K562 (cell line): ENCODE measurements at regions not wholly inside any gene's neighbourhood (a gene's known extent, or its start where the extent isn't known, plus 50 kb on each side); places are given as distances from the start of the nearest gene placed in this dataset.
A peak's percentile ranks its signal among the peaks of the same experiment; 100 is the strongest.

ENCODE experiments used
- ATAC-seq: fragments of 200-7000 bp; cut with Tn5 transposase; 3 replicates; pipeline ENCODE4 v1.9.1; 2020; ENCODE audit warnings: moderate library complexity
- BruUV-seq: library from RNA; stranded (reverse); fragments of 400-500 nt; replicated peaks from 2 replicates; lab custom pipeline; 2021; lab: Mats Ljungman, UMichigan
- CTCF ChIA-PET: fragments of 300-600 bp; formaldehyde crosslinking; extraction: SDS; loops from one replicate; lab custom pipeline; 2021; ENCODE audit warnings: low intra/inter-chr PET ratio; lab: Yijun Ruan, JAX
- POLR2A ChIA-PET: fragments of 300-600, 350-650 bp; sonication (Branson Sonifier 250); formaldehyde crosslinking; extraction: SDS; loops from one replicate; lab custom pipeline; 2021; ENCODE audit warnings: antibody characterized with exemption, inconsistent platforms; lab: Yijun Ruan, JAX
- DNase-seq, 4 experiments: peaks; one replicate each; pipeline versions ENCODE4 v3.0.0 to v3.0.0-alpha.2; 2011 to 2018; ENCODE audit warnings: low spot score in 3 of 4, mixed read lengths in 3 of 4; ENCODE audit errors: extremely low read depth in 1 of 4
- FAIRE-seq: peaks from 2 replicates; lab custom pipeline; 2011; peaks lifted over from hg19 to GRCh38; lab: Jason Lieb, UNC
- H2AFZ ChIP-seq: 2 replicates; pipeline ENCODE4 v1.6.0; 2011; ENCODE audit warnings: low read depth, low read length, control low read depth, inconsistent platforms
- H3K27ac ChIP-seq: fragments of 200-600 bp; 3 replicates; pipeline ENCODE4 v1.8.0; 2011; ENCODE audit warnings: low read depth, mild to moderate bottlenecking, control low read depth, inconsistent platforms, low read length, moderate library complexity, mixed read lengths; ENCODE audit errors: extremely low read depth
- H3K27me3 ChIP-seq, 2 experiments: fragments of 300-600 bp in 1 of 2; 2 replicates in 1 of 2; 3 replicates in 1 of 2; pipeline versions ENCODE4 v1.6.0 to v1.8.0; 2011; ENCODE audit warnings: inconsistent platforms in 2 of 2, low read length in 2 of 2, mild to moderate bottlenecking in 1 of 2, mixed read lengths in 1 of 2, moderate library complexity in 1 of 2; ENCODE audit not compliant: control insufficient read depth in 2 of 2, insufficient read depth in 2 of 2
- H3K36me3 ChIP-seq: fragments of 300-600 bp; 3 replicates; pipeline ENCODE4 v1.8.0; 2011; ENCODE audit warnings: mild to moderate bottlenecking, low read length, inconsistent platforms; ENCODE audit not compliant: control insufficient read depth, insufficient read depth
- H3K4me1 ChIP-seq, 2 experiments: fragments of 200-600 bp in 1 of 2; replicated peaks in 1 of 2; 2 replicates in 1 of 2; 3 replicates in 1 of 2; pipeline versions ENCODE4 v1.5.1 to v1.8.0; 2011; ENCODE audit warnings: inconsistent platforms in 2 of 2, low read length in 2 of 2, mild to moderate bottlenecking in 1 of 2, mixed read lengths in 1 of 2, moderate library complexity in 1 of 2; ENCODE audit not compliant: control insufficient read depth in 2 of 2, insufficient read depth in 2 of 2
- H3K4me2 ChIP-seq: 2 replicates; pipeline ENCODE4 v1.6.1; 2011; ENCODE audit warnings: low read length, control low read depth, inconsistent platforms, mixed read lengths; ENCODE audit not compliant: insufficient read depth
- H3K4me3 ChIP-seq: fragments of 200-600 bp; sonication (generic), shearing (Covaris generic); 2 replicates; pipeline ENCODE4 v1.5.1; 2016; ENCODE audit warnings: control low read depth, inconsistent platforms
- H3K79me2 ChIP-seq: fragments of 200-600 bp; 3 replicates; pipeline ENCODE4 v1.8.0; 2011; ENCODE audit warnings: low read length, inconsistent platforms; ENCODE audit not compliant: control insufficient read depth, insufficient read depth
- H3K9ac ChIP-seq, 2 experiments: 2 replicates each; pipeline versions ENCODE4 v1.6.0 to v1.6.1; 2011; ENCODE audit warnings: low read depth in 2 of 2, low read length in 2 of 2, control low read depth in 1 of 2, inconsistent platforms in 1 of 2, mild to moderate bottlenecking in 1 of 2, mixed read lengths in 1 of 2; ENCODE audit not compliant: insufficient read depth in 1 of 2
- H3K9me1 ChIP-seq: one replicate; pipeline ENCODE4 v1.6.0; 2011; ENCODE audit warnings: inconsistent platforms, mild to moderate bottlenecking, low read length, moderate library complexity; ENCODE audit not compliant: control insufficient read depth, insufficient read depth
- H3K9me3 ChIP-seq: replicated peaks from 2 replicates; pipeline ENCODE4 v1.5.1; 2011; ENCODE audit warnings: low read depth, low read length, inconsistent platforms; ENCODE audit not compliant: control insufficient read depth, insufficient read depth
- H4K20me1 ChIP-seq: replicated peaks from 2 replicates; pipeline ENCODE4 v1.6.1; 2011; ENCODE audit warnings: low read length, inconsistent platforms, mixed read lengths; ENCODE audit not compliant: control insufficient read depth, insufficient read depth
- GTF2B ChIP-seq: IDR thresholded peaks from 2 replicates; pipeline ENCODE4 v1.6.1; 2011; ENCODE audit not compliant: insufficient read length; ENCODE audit errors: extremely low read depth
- OTX1 ChIP-seq: fragments of 450-650 bp; formaldehyde crosslinking; IDR thresholded peaks from 2 replicates; pipeline ENCODE4 v1.4.0; 2022; ENCODE audit warnings: mild to moderate bottlenecking
- PML ChIP-seq: IDR thresholded peaks from 2 replicates; pipeline ENCODE4 v1.6.1; 2012; ENCODE audit warnings: low read length, inconsistent platforms
- RFX1 ChIP-seq: fragments of 450-650 bp; IDR thresholded peaks from 2 replicates; pipeline ENCODE4 v1.6.1; 2016; ENCODE audit warnings: mild to moderate bottlenecking, moderate library complexity
- ZBTB26 ChIP-seq: fragments of 450-650 bp; formaldehyde crosslinking; IDR thresholded peaks from 2 replicates; pipeline ENCODE4 v1.4.0; 2022; ENCODE audit warnings: missing genetic modification characterization
- WGBS: fragments of 100-300 bp; shearing (Covaris generic); methylation state at CpG from one replicate; pipeline ENCODE4 v1.1.6; 2016; ENCODE audit warnings: low coverage, mixed read lengths; ENCODE audit not compliant: insufficient coverage; ENCODE audit errors: missing lambda C conversion rate; 5-methylcytosine and 5-hydroxymethylcytosine counted together
- in situ Hi-C: fragments of 300-500 bp; cut with MboI; formaldehyde crosslinking; loops from 4 replicates; pipeline ENCODE4 v1.15.0; 2018; ENCODE audit warnings: inconsistent platforms, mixed read lengths
- intact Hi-C: fragments of 100-400 bp; cut with micrococcal nuclease; formaldehyde crosslinking; loops from 2 replicates; pipeline ENCODE4 v1.14.2; 2022

- H3K9ac ChIP-seq: no peak overlapping the region
- no peak overlapping the region for H3K4me3 ChIP-seq
- ATAC-seq (no peak), DNase-seq (no peak), FAIRE-seq (no peak)
- WGBS: 20% methylated on average over 4 of the region's 4 CpGs
- peaks cover 3 to 8% of the 10 kb centered on the region in 2 experiments; a peak in 2 of 5 replicates for H3K27me3 ChIP-seq
- H2AFZ ChIP-seq: no peak overlapping the region
- peaks cover 9% of the 10 kb centered on the region for H3K9me3 ChIP-seq
- no peaks in the 10 kb centered on the region for H3K79me2 ChIP-seq
- in situ Hi-C loops: no loop called here
- intact Hi-C loops: no loop called here
- ChIA-PET POLR2A (no interaction called here), CTCF (no interaction called here)
- TF ChIP-seq GTF2B: no peak
- TF ChIP-seq RFX1: peak; percentile 73
- BruUV-seq: no TSS peak
- peaks cover 0 to 7% of the 10 kb centered on the region in 2 experiments; a peak in 4 of 5 replicates for H3K4me1 ChIP-seq
- no peak overlapping the region for H3K4me2 ChIP-seq
- no peaks in the 10 kb centered on the region for H3K9me1 ChIP-seq
- H3K27ac ChIP-seq: no peak overlapping the region
- H3K36me3 ChIP-seq: no peaks in the 10 kb centered on the region
- no peaks in the 10 kb centered on the region for H4K20me1 ChIP-seq
Observed at GRCh38 chr7:138226745-138227279, 150.6 kb downstream of the AKR1D1 start.

GRCh38 chr7:138228119-138228518 is 151.9 kb downstream of the AKR1D1 start:
- BruUV-seq: no TSS peak
- intact Hi-C loops (no loop called here), in situ Hi-C loops (no loop called here)

More at GRCh38 chr7:138228119-138228518, 151.9 kb downstream of the AKR1D1 start:
- no peak overlapping the region for H2AFZ ChIP-seq
- H4K20me1 ChIP-seq: no peaks in the 10 kb centered on the region
- TF ChIP-seq PML: no peak
- 0 out of 2 replicates have a peak, but pooled peaks have one; percentile 55 for TF ChIP-seq OTX1
- TF ChIP-seq ZBTB26 (CRISPR knock-in tag): 0 out of 2 replicates have a peak, but pooled peaks have one; percentile 25
- 4% methylated on average over 7 of the region's 7 CpGs for WGBS
- H3K4me1 ChIP-seq: peaks cover 0 to 7% of the 10 kb centered on the region in 2 experiments; a peak in 4 of 5 replicates
- no peaks in the 10 kb centered on the region for H3K36me3 ChIP-seq
- ChIA-PET CTCF (no interaction called here), POLR2A (no interaction called here)
- H3K4me2 ChIP-seq: no peak overlapping the region
- H3K9me3 ChIP-seq: peaks cover 9% of the 10 kb centered on the region
- no peak overlapping the region for H3K4me3 ChIP-seq
- peaks cover 3 to 8% of the 10 kb centered on the region in 2 experiments; a peak in 3 of 5 replicates for H3K27me3 ChIP-seq
- H3K9ac ChIP-seq: no peak overlapping the region
- no peak for DNase-seq
- H3K79me2 ChIP-seq: no peaks in the 10 kb centered on the region
- no peak for FAIRE-seq
- no peak for ATAC-seq
- H3K27ac ChIP-seq: no peak overlapping the region
- no peaks in the 10 kb centered on the region for H3K9me1 ChIP-seq
